A549 (cell line): ENCODE measurements at regions not wholly inside any gene's neighbourhood (a gene's known extent, or its start where the extent isn't known, plus 50 kb on each side); places are given as distances from the start of the nearest gene placed in this dataset.

ENCODE experiments used
- ATAC-seq, 2 experiments: fragments of 200-7000 bp in 1 of 2; fragments of >200 bp in 1 of 2; cut with Nextera tagmentation in 1 of 2; cut with Tn5 transposase in 1 of 2; 3 replicates each; pipeline versions ENCODE4 v1.8.0 to v1.9.1; 2018 to 2020; ENCODE audit warnings: mild to moderate bottlenecking in 1 of 2, moderate library complexity in 1 of 2
- CTCF ChIA-PET: fragments of 300-600 bp; sonication (Branson Sonifier 250); formaldehyde crosslinking; extraction: SDS; loops from one replicate; lab custom pipeline; 2021; ENCODE audit warnings: antibody characterized with exemption, inconsistent platforms; lab: Yijun Ruan, JAX
- POLR2A ChIA-PET: fragments of 350-600 bp; formaldehyde crosslinking; extraction: SDS; loops from one replicate; lab custom pipeline; 2021; ENCODE audit warnings: antibody characterized with exemption, inconsistent platforms; lab: Yijun Ruan, JAX
- DNase-seq, 2 experiments: peaks; one replicate each; pipeline versions ENCODE4 v3.0.0 to v3.0.0-alpha.2; 2011 to 2016; ENCODE audit warnings: low read depth in 1 of 2, low spot score in 1 of 2
- FAIRE-seq: peaks from 2 replicates; lab custom pipeline; 2011; peaks lifted over from hg19 to GRCh38; lab: Jason Lieb, UNC
- H3K27ac ChIP-seq, 2 experiments: fragments of >200 bp; sonication (Bioruptor Twin); formaldehyde crosslinking; 3 replicates each; pipeline ENCODE4 v1.5.1; 2016 to 2017
- H3K4me1 ChIP-seq: fragments of >200 bp; sonication (Bioruptor Twin); formaldehyde crosslinking; 3 replicates; pipeline ENCODE4 v1.6.1; 2016
- H3K4me2 ChIP-seq: fragments of >200 bp; sonication (Bioruptor Twin); formaldehyde crosslinking; 3 replicates; pipeline ENCODE4 v1.6.1; 2016
- H3K4me3 ChIP-seq: fragments of >200 bp; sonication (Bioruptor Twin); formaldehyde crosslinking; 3 replicates; pipeline ENCODE4 v1.5.1; 2016
- H3K9me3 ChIP-seq: fragments of >200 bp; sonication (Bioruptor Twin); formaldehyde crosslinking; 3 replicates; pipeline ENCODE4 v1.6.1; 2016
- CBX2 ChIP-seq: fragments of 200-600 bp; sonication (generic); IDR thresholded peaks from 2 replicates; pipeline ENCODE4 v1.6.1; 2016; ENCODE audit warnings: low read depth, mild to moderate bottlenecking, borderline replicate concordance
- CEBPB ChIP-seq, 2 experiments: fragments of >200 bp in 1 of 2; sonication (Bioruptor Twin) in 1 of 2; formaldehyde crosslinking in 1 of 2; IDR thresholded peaks; 2 replicates each; pipeline ENCODE4 v1.6.1; 2012 to 2016
- CHD4 ChIP-seq: fragments of 200-600 bp; sonication (generic); IDR thresholded peaks from 2 replicates; pipeline ENCODE4 v1.6.1; 2016; ENCODE audit warnings: antibody characterized with exemption, mild to moderate bottlenecking, borderline replicate concordance
- EHMT2 ChIP-seq: fragments of 200-600 bp; sonication (generic); IDR thresholded peaks from 2 replicates; pipeline ENCODE4 v1.6.1; 2016; ENCODE audit warnings: antibody characterized with exemption, low read depth, mild to moderate bottlenecking, moderate library complexity
- EP300 ChIP-seq, 2 experiments: fragments of >200 bp; sonication (Bioruptor Twin); formaldehyde crosslinking; IDR thresholded peaks; 2 replicates in 1 of 2; 3 replicates in 1 of 2; pipeline ENCODE4 v1.6.1; 2016 to 2017
- FOSB ChIP-seq: fragments of 250-450 bp; sonication (Bioruptor Pico); IDR thresholded peaks from 2 replicates; pipeline ENCODE4 v1.5.0; 2020; ENCODE audit warnings: mild to moderate bottlenecking, moderate library complexity
- FOSL2 ChIP-seq, 2 experiments: fragments of 450-650 bp in 1 of 2; fragments of >200 bp in 1 of 2; sonication (Bioruptor Twin) in 1 of 2; formaldehyde crosslinking; IDR thresholded peaks; 2 replicates each; pipeline versions ENCODE4 v1.5.0 to v1.6.1; 2016 to 2020; ENCODE audit warnings: mild to moderate bottlenecking in 1 of 2, moderate library complexity in 1 of 2
- GATA3 ChIP-seq: IDR thresholded peaks from 2 replicates; pipeline ENCODE4 v1.6.1; 2012; ENCODE audit warnings: borderline replicate concordance
- HDAC2 ChIP-seq: fragments of 200-600 bp; sonication (generic); IDR thresholded peaks from 2 replicates; pipeline ENCODE4 v1.6.1; 2016
- HEYL ChIP-seq: fragments of 250-450 bp; sonication (Bioruptor Pico); IDR thresholded peaks from 2 replicates; pipeline ENCODE4 v1.8.0; 2021; ENCODE audit warnings: mild to moderate bottlenecking, moderate library complexity
- HOXA7 ChIP-seq: fragments of 250-450 bp; sonication (Bioruptor Pico); IDR thresholded peaks from 2 replicates; pipeline ENCODE4 v1.5.0; 2020; ENCODE audit warnings: mild to moderate bottlenecking, moderate library complexity
- HOXB13 ChIP-seq: fragments of 250-450 bp; sonication (Bioruptor Pico); IDR thresholded peaks from 2 replicates; pipeline ENCODE4 v1.5.0; 2020; ENCODE audit warnings: low read depth, mild to moderate bottlenecking, moderate library complexity
- HOXB5 ChIP-seq: fragments of 250-450 bp; sonication (Bioruptor Pico); IDR thresholded peaks from 2 replicates; pipeline ENCODE4 v1.5.0; 2020; ENCODE audit warnings: mild to moderate bottlenecking, moderate library complexity
- MAZ ChIP-seq: fragments of 150-350 bp; IDR thresholded peaks from 2 replicates; pipeline ENCODE4 v1.6.1; 2014; ENCODE audit warnings: antibody characterized with exemption, low read depth, low read length, borderline replicate concordance
- MYC ChIP-seq: IDR thresholded peaks from 2 replicates; pipeline ENCODE4 v1.6.1; 2012; ENCODE audit warnings: mild to moderate bottlenecking, inconsistent platforms, low read length, improper control_type of control experiment, borderline replicate concordance
- NR3C1 ChIP-seq: fragments of >200 bp; sonication (Bioruptor Twin); formaldehyde crosslinking; IDR thresholded peaks from 3 replicates; pipeline ENCODE4 v1.6.1; 2017
- POLR2AphosphoS2 ChIP-seq: conservative IDR thresholded peaks from 2 replicates; pipeline ENCODE4 v1.6.1; 2012; ENCODE audit warnings: low read length, improper control_type of control experiment, inconsistent platforms
- RAD21 ChIP-seq, 2 experiments: fragments of >200 bp in 1 of 2; sonication (Bioruptor Twin) in 1 of 2; formaldehyde crosslinking in 1 of 2; IDR thresholded peaks in 1 of 2; conservative IDR thresholded peaks in 1 of 2; 2 replicates in 1 of 2; 3 replicates in 1 of 2; pipeline ENCODE4 v1.6.1; 2012 to 2018; ENCODE audit warnings: inconsistent platforms in 1 of 2
- RFX5 ChIP-seq: fragments of 450-650 bp; IDR thresholded peaks from 2 replicates; pipeline ENCODE4 v1.7.1; 2014; ENCODE audit warnings: antibody characterized with exemption, mild to moderate bottlenecking, moderate library complexity
- RNF2 ChIP-seq: fragments of 200-600 bp; sonication (generic); IDR thresholded peaks from 2 replicates; pipeline ENCODE4 v1.6.1; 2016; ENCODE audit warnings: low read depth, mild to moderate bottlenecking, antibody characterized with exemption, moderate library complexity, borderline replicate concordance
- SMC3 ChIP-seq: fragments of >200 bp; sonication (Bioruptor Twin); formaldehyde crosslinking; IDR thresholded peaks from 3 replicates; pipeline ENCODE4 v1.6.1; 2018; ENCODE audit warnings: inconsistent platforms
- ZC3H11A ChIP-seq: fragments of 450-650 bp; IDR thresholded peaks from 2 replicates; pipeline ENCODE4 v1.6.1; 2014; ENCODE audit warnings: antibody characterized with exemption, mild to moderate bottlenecking
- WGBS: methylation state at CpG from one replicate; pipeline ENCODE4 v1.1.6; 2017; ENCODE audit errors: missing lambda C conversion rate; 5-methylcytosine and 5-hydroxymethylcytosine counted together
- TF ChIP-seq, protein P1 (sequence below): fragments of 250-450 bp; sonication (Bioruptor Pico); IDR thresholded peaks from 2 replicates; pipeline ENCODE4 v1.5.0; 2020; ENCODE audit warnings: low read depth, mild to moderate bottlenecking, moderate library complexity
- TF ChIP-seq, protein P2 (sequence below): fragments of >200 bp; sonication (Bioruptor Twin); formaldehyde crosslinking; IDR thresholded peaks from 3 replicates; pipeline ENCODE4 v1.5.1; 2016
- TF ChIP-seq, protein P3 (sequence below): fragments of 450-650 bp; IDR thresholded peaks from 2 replicates; pipeline ENCODE4 v1.6.1; 2014; ENCODE audit warnings: antibody characterized with exemption
- TF ChIP-seq, protein P4 (sequence below): fragments of >200 bp; sonication (Bioruptor Twin); formaldehyde crosslinking; IDR thresholded peaks from 3 replicates; pipeline ENCODE4 v1.6.1; 2016
- TF ChIP-seq, protein P5 (sequence below): fragments of 150-350 bp; IDR thresholded peaks from 2 replicates; pipeline ENCODE4 v1.6.1; 2014; ENCODE audit warnings: low read depth, mild to moderate bottlenecking, low read length

DNA sequence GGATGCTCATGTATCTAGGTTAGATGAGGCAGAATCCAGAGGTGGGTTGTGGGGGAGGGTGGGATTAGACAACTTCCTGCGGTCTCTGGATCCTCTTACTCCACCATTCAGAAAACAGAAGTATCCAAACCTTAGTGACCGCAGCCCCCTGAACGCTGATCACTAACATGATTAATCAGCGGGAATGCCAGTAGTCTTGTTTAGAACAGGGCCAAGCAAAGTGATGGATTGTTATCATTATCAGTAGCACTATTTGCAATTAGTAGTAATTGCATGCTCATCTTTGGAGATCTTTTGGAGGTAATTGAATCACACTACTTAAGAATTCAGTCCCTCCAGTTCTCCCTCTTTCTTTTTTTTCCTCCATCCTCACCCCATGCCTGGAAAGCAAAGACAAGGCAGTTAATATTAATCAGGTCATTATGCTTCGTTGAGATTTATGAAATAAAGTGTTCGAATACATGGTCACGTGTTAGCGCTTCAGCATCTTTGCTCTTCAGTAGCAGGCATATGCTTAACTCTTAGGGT, 182.8 kb upstream of the NTF3 start:
- ChIA-PET CTCF (no interaction called here), POLR2A (no interaction called here)
- Histone ChIP-seq H3K4me1 (no peaks in the 10 kb centered on the region), H3K9me3 (no peaks in the 10 kb centered on the region), H3K27ac (no peak overlapping the region), H3K4me3 (no peak overlapping the region), H3K4me2 (no peak overlapping the region)
- TF ChIP-seq SMC3 (no peak), EHMT2 (no peak), MAZ (no peak), GATA3 (no peak), CEBPB (IDR thresholded peaks at IDR 0.05) (no peak), ZC3H11A (no peak), CBX2 (no peak), POLR2AphosphoS2 (no peak), HEYL (CRISPR knock-in tag) (no peak), CHD4 (no peak), HOXB13 (CRISPR knock-in tag) (no peak), NR3C1 (no peak), HDAC2 (no peak)
- TF ChIP-seq, protein P1, sequence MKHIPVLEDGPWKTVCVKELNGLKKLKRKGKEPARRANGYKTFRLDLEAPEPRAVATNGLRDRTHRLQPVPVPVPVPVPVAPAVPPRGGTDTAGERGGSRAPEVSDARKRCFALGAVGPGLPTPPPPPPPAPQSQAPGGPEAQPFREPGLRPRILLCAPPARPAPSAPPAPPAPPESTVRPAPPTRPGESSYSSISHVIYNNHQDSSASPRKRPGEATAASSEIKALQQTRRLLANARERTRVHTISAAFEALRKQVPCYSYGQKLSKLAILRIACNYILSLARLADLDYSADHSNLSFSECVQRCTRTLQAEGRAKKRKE (CRISPR knock-in tag), result no peak
- ATAC-seq (no peak), DNase-seq (no peak), FAIRE-seq (no peak)
- 43% methylated on average over 8 of the region's 8 CpGs for WGBS

DNA sequence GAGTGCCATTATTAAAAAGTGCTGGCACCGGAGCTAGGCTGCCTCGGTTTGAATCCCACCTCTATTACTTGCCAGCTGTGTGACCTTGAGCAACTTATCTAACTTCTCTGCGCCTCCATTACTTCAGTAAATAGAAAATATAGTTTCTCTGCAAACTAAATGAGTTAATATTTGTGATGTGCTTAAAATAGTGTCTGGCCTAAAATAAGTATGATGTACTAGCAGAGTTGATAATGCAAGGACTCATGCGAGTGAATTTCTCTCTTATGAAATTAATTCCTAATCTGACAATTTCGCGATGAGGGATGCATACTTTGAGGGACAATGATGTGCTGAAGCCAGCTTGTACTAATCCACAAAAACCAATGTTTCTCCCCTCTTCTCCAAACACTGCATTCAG, 180.8 kb upstream of the NTF3 start:
- Histone ChIP-seq H3K27ac (no peak overlapping the region), H3K4me1 (no peaks in the 10 kb centered on the region), H3K4me3 (no peak overlapping the region), H3K9me3 (no peaks in the 10 kb centered on the region), H3K4me2 (no peak overlapping the region)
- ATAC-seq (no peak), FAIRE-seq (no peak), DNase-seq (no peak)
- WGBS, result 5% methylated on average over 6 of the region's 6 CpGs
- ChIA-PET POLR2A (no interaction called here), CTCF (interaction anchor here (1.0 kb wide), 1 partner anchor 52 kb away, joined by 3 read pairs; no protein-coding TSS in a partner anchor)
- no peak for TF ChIP-seq HEYL (CRISPR knock-in tag)
- TF ChIP-seq RAD21 (conservative IDR thresholded peaks at IDR 0.05 in 1 of 2, IDR thresholded peaks at IDR 0.05 in 1 of 2), result no peak
- TF ChIP-seq, protein P2, sequence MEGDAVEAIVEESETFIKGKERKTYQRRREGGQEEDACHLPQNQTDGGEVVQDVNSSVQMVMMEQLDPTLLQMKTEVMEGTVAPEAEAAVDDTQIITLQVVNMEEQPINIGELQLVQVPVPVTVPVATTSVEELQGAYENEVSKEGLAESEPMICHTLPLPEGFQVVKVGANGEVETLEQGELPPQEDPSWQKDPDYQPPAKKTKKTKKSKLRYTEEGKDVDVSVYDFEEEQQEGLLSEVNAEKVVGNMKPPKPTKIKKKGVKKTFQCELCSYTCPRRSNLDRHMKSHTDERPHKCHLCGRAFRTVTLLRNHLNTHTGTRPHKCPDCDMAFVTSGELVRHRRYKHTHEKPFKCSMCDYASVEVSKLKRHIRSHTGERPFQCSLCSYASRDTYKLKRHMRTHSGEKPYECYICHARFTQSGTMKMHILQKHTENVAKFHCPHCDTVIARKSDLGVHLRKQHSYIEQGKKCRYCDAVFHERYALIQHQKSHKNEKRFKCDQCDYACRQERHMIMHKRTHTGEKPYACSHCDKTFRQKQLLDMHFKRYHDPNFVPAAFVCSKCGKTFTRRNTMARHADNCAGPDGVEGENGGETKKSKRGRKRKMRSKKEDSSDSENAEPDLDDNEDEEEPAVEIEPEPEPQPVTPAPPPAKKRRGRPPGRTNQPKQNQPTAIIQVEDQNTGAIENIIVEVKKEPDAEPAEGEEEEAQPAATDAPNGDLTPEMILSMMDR, result no peak
- TF ChIP-seq HOXB5, result no peak
- no peak for TF ChIP-seq RFX5
- TF ChIP-seq, protein P3, sequence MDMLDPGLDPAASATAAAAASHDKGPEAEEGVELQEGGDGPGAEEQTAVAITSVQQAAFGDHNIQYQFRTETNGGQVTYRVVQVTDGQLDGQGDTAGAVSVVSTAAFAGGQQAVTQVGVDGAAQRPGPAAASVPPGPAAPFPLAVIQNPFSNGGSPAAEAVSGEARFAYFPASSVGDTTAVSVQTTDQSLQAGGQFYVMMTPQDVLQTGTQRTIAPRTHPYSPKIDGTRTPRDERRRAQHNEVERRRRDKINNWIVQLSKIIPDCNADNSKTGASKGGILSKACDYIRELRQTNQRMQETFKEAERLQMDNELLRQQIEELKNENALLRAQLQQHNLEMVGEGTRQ, result no peak
- TF ChIP-seq, protein P4, sequence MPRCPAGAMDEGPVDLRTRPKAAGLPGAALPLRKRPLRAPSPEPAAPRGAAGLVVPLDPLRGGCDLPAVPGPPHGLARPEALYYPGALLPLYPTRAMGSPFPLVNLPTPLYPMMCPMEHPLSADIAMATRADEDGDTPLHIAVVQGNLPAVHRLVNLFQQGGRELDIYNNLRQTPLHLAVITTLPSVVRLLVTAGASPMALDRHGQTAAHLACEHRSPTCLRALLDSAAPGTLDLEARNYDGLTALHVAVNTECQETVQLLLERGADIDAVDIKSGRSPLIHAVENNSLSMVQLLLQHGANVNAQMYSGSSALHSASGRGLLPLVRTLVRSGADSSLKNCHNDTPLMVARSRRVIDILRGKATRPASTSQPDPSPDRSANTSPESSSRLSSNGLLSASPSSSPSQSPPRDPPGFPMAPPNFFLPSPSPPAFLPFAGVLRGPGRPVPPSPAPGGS, result no peak
- TF ChIP-seq, protein P5, sequence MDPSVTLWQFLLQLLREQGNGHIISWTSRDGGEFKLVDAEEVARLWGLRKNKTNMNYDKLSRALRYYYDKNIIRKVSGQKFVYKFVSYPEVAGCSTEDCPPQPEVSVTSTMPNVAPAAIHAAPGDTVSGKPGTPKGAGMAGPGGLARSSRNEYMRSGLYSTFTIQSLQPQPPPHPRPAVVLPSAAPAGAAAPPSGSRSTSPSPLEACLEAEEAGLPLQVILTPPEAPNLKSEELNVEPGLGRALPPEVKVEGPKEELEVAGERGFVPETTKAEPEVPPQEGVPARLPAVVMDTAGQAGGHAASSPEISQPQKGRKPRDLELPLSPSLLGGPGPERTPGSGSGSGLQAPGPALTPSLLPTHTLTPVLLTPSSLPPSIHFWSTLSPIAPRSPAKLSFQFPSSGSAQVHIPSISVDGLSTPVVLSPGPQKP, result no peak
- no peak for TF ChIP-seq MAZ
- TF ChIP-seq RNF2, result no peak
- no peak for TF ChIP-seq FOSL2 (IDR thresholded peaks at IDR 0.05)
- TF ChIP-seq FOSL2 (CRISPR knock-in tag; IDR thresholded peaks at IDR 0.05), result no peak
- TF ChIP-seq EP300 (IDR thresholded peaks at IDR 0.05), result no peak
- no peak for TF ChIP-seq MYC
- no peak for TF ChIP-seq HOXA7 (CRISPR knock-in tag)
- no peak for TF ChIP-seq FOSB (CRISPR knock-in tag)
